Loucy (cell line): ENCODE measurements at regions not wholly inside any gene's neighbourhood (a gene's known extent, or its start where the extent isn't known, plus 50 kb on each side); places are given as distances from the start of the nearest gene placed in this dataset.

Source experiments
- EZH2phosphoT487 ChIP-seq: fragments of 200-600 bp; IDR thresholded peaks from 2 replicates; pipeline ENCODE4 v1.6.1; 2018; ENCODE audit warnings: antibody characterized with exemption, mild to moderate bottlenecking, moderate library complexity, borderline replicate concordance
- TF ChIP-seq, protein P1 (sequence below): fragments of 200-600 bp; sonication (generic); conservative IDR thresholded peaks from 2 replicates; pipeline ENCODE4 v1.5.1; 2014; ENCODE audit warnings: mild to moderate bottlenecking, antibody characterized with exemption, low read length

DNA sequence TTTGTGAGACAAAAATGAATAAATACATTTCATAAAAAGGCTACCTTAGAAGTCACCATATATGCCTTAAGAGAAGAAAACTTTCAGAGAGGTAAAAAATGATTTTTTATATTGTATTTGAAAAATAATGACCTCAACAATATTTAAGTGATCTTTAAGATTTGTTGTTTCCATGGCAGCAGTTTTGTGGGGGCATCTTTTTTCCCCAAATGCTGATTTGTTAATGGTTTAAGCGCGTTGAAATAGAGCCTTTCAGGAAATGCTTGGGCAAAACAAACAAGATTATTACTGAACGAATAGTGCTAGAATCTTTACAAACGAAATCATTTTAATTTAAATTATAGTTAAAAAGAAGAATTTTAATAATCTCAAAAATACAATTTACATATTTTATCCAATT, 103.1 kb upstream of the MYO16 start:
- TF ChIP-seq, protein P1, sequence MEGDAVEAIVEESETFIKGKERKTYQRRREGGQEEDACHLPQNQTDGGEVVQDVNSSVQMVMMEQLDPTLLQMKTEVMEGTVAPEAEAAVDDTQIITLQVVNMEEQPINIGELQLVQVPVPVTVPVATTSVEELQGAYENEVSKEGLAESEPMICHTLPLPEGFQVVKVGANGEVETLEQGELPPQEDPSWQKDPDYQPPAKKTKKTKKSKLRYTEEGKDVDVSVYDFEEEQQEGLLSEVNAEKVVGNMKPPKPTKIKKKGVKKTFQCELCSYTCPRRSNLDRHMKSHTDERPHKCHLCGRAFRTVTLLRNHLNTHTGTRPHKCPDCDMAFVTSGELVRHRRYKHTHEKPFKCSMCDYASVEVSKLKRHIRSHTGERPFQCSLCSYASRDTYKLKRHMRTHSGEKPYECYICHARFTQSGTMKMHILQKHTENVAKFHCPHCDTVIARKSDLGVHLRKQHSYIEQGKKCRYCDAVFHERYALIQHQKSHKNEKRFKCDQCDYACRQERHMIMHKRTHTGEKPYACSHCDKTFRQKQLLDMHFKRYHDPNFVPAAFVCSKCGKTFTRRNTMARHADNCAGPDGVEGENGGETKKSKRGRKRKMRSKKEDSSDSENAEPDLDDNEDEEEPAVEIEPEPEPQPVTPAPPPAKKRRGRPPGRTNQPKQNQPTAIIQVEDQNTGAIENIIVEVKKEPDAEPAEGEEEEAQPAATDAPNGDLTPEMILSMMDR = no peak
- no peak for TF ChIP-seq EZH2phosphoT487
